Esophagus muscularis mucosa (tissue), 4 donors: ENCODE measurements at regions not wholly inside any gene's neighbourhood (a gene's known extent, or its start where the extent isn't known, plus 50 kb on each side); places are given as distances from the start of the nearest gene placed in this dataset.

Experiments used
- DNase-seq: peaks from one replicate; pipeline ENCODE4 v3.0.0-alpha.2; 2017; ENCODE audit errors: extremely low spot score
- H3K27ac ChIP-seq, 4 donors: fragments of 200-600 bp; sonication (generic); replicated peaks in 1 of 4; 1 replicate in 3 of 4; 2 replicates in 1 of 4; pipeline ENCODE4 v1.5.1; 2016 to 2019; ENCODE audit warnings: mild to moderate bottlenecking in 1 of 4
- H3K27me3 ChIP-seq, 4 donors: fragments of 200-600 bp; sonication (generic); one replicate each; pipeline versions ENCODE4 v1.5.1 to v1.6.0; 2016 to 2019
- H3K36me3 ChIP-seq, 4 donors: fragments of 200-600 bp; sonication (generic); one replicate each; pipeline ENCODE4 v1.5.1; 2016 to 2019
- H3K4me1 ChIP-seq, 4 donors: fragments of 200-600 bp; sonication (generic); one replicate each; pipeline ENCODE4 v1.5.1; 2016 to 2019
- H3K4me3 ChIP-seq, 4 donors: fragments of 200-600 bp; sonication (generic); 1 replicate in 2 of 4; 2 replicates in 2 of 4; pipeline ENCODE4 v1.5.1; 2016 to 2019; ENCODE audit warnings: mild to moderate bottlenecking in 4 of 4, moderate library complexity in 1 of 4
- H3K9me3 ChIP-seq, 4 donors: fragments of 200-600 bp; sonication (generic); 1 replicate in 3 of 4; 2 replicates in 1 of 4; pipeline ENCODE4 v1.5.1; 2016 to 2019
- CTCF ChIP-seq, 3 experiments: fragments of 200-600 bp in 2 of 3; fragments of 450-650 bp in 1 of 3; sonication (generic) in 2 of 3; IDR thresholded peaks; one replicate each; pipeline ENCODE4 v1.5.1; 2017 to 2019; ENCODE audit warnings: antibody characterized with exemption in 3 of 3, mild to moderate bottlenecking in 2 of 3, moderate library complexity in 1 of 3
- EP300 ChIP-seq: sonication (generic); formaldehyde crosslinking; IDR thresholded peaks from one replicate; pipeline ENCODE4 v1.6.1; 2017; ENCODE audit warnings: antibody characterized with exemption
- POLR2A ChIP-seq: fragments of 450-650 bp; IDR thresholded peaks from one replicate; pipeline ENCODE4 v1.6.1; 2017; ENCODE audit warnings: antibody characterized with exemption, moderate library complexity, mild to moderate bottlenecking, low read depth
- POLR2AphosphoS5 ChIP-seq, 2 donors: sonication (generic); formaldehyde crosslinking; IDR thresholded peaks; one replicate each; pipeline ENCODE4 v1.6.1; 2017; ENCODE audit warnings: antibody characterized with exemption in 2 of 2
- WGBS: methylation state at CpG from one replicate; pipeline ENCODE4 v1.1.5; 2018; 5-methylcytosine and 5-hydroxymethylcytosine counted together
- intact Hi-C: fragments of 100-400 bp; cut with DNase I; formaldehyde crosslinking; loops from one replicate; pipeline ENCODE4 v1.15.1; 2023

- 40% methylated on average over 11 of the region's 11 CpGs for WGBS
- intact Hi-C loops: no loop called here
- no peaks in the 10 kb centered on the region for H3K4me1 ChIP-seq
- no peak overlapping the region for H3K4me3 ChIP-seq
- TF ChIP-seq POLR2A: no peak
- TF ChIP-seq EP300: no peak
- TF ChIP-seq POLR2AphosphoS5 (IDR thresholded peaks at IDR 0.05): no peak
- TF ChIP-seq CTCF (IDR thresholded peaks at IDR 0.05): no peak
- no peak overlapping the region for H3K27ac ChIP-seq
- no peak for DNase-seq
- peaks cover 0 to 85% (median 13%) of the 10 kb centered on the region in 4 donors for H3K27me3 ChIP-seq
- no peaks in the 10 kb centered on the region for H3K36me3 ChIP-seq
- H3K9me3 ChIP-seq: no peaks in the 10 kb centered on the region
Observed at GRCh38 chr1:37393173-37394120, 80.9 kb upstream of the ZC3H12A start.

GRCh38 chr1:37394574-37395464 lies 79.6 kb upstream of the ZC3H12A start:
- intact Hi-C loops: no loop called here
- Histone ChIP-seq H3K9me3 (no peaks in the 10 kb centered on the region), H3K27me3 (peaks cover 0 to 80% (median 13%) of the 10 kb centered on the region in 4 donors), H3K4me1 (no peaks in the 10 kb centered on the region), H3K27ac (no peak overlapping the region), H3K36me3 (no peaks in the 10 kb centered on the region), H3K4me3 (no peak overlapping the region)
- 30% methylated on average over 8 of the region's 10 CpGs for WGBS
- TF ChIP-seq EP300: no peak
- TF ChIP-seq CTCF (IDR thresholded peaks at IDR 0.05): no peak
- no peak for TF ChIP-seq POLR2AphosphoS5 (IDR thresholded peaks at IDR 0.05)
- TF ChIP-seq POLR2A: no peak
- no peak for DNase-seq

DNA sequence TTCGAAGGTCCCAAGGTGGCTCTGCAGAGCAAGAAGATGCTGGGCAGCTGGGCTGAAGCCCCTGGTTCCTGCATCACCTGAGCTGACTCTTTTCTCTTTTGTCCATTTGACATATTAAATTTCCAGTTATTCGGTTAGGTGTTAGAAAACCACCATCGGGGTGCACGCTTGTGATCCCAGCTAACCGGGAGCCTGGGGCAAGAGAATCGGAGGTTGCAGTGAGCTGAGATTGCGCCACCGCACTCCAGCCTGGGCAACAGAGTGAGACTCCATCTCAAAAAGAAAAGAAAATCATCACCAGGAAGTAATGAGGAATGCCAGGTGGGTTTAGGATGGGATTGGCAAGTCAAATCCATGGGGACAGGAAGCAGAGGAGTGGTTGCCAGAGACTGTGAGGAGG lies 76.3 kb upstream of the ZC3H12A start:
- Histone ChIP-seq H3K27ac (no peak overlapping the region), H3K27me3 (peaks cover 0 to 75% (median 11%) of the 10 kb centered on the region in 4 donors), H3K9me3 (no peaks in the 10 kb centered on the region), H3K4me3 (no peak overlapping the region), H3K36me3 (no peaks in the 10 kb centered on the region), H3K4me1 (no peaks in the 10 kb centered on the region)
- DNase-seq: no peak
- intact Hi-C loops: no loop called here
- no peak for TF ChIP-seq POLR2A
- WGBS: 84% methylated on average over 8 of the region's 8 CpGs

DNA sequence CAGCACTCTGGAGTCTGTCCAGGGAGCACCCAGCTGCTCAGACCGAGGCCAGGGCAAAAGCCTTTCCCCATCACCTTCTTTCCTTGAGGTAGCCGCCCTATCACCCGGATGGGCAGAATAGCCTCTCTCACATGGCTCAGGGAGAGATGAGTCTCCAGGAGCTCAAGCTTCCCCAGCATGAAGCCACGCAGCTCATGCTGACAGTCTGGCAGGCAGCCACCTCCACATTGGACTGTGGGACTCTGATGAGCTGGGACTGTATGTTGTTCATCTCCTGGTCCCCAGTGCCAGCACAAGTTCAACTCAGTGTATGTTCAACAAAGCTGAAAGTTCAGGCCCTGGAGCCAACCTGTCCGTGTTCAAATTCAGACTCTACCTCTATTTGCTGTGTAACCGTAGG lies 75.2 kb upstream of the ZC3H12A start:
- Histone ChIP-seq H3K9me3 (no peaks in the 10 kb centered on the region), H3K27ac (no peak overlapping the region), H3K4me3 (no peak overlapping the region), H3K27me3 (peaks cover 0 to 64% (median 6%) of the 10 kb centered on the region in 4 donors), H3K36me3 (no peaks in the 10 kb centered on the region), H3K4me1 (no peaks in the 10 kb centered on the region)
- no peak for TF ChIP-seq CTCF (IDR thresholded peaks at IDR 0.05)
- no peak for TF ChIP-seq POLR2A
- no peak for TF ChIP-seq EP300
- no peak for TF ChIP-seq POLR2AphosphoS5 (IDR thresholded peaks at IDR 0.05)
- no peak for DNase-seq
- intact Hi-C loops: no loop called here
- 61% methylated on average over 5 of the region's 6 CpGs for WGBS
